ENCODE measurements at regions not wholly inside any gene's neighbourhood (a gene's known extent, or its start where the extent isn't known, plus 50 kb on each side); places are given as distances from the start of the nearest gene placed in this dataset.
A peak's percentile ranks its signal among the peaks of the same experiment; 100 is the strongest.

GRCh38 chr20:39822667-39823066 is 860.5 kb downstream of the DHX35 start:
- DNase-seq = no peak

DNA sequence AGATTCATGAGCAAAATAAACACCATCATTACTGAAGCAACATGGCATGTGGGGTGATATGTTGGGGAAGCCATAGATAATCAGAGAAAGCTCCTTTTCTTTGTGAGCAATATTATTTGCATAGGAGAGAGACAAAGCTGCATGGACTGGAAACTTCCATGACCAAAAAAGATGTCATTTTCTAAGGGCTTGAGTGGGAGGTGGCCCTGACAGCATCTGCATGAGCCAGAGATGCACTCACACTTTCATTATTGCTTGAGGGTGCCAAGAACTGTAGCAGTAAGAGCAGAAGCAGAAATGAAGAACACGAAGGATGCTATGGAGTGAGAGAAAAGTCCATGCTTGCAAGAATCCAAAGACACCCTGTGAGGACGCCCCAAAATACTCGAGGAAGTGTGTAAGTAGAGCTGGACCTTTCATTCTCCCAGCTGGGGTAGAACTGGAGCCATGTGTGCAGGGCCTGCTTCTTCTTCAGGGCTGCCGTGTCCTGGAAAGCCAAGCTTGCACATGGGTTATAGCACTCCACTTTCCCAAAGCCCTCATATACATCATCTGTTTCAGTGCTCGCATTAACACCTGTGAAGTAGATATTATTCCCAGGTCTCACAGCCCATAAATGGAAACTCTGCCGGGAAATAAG is 851.2 kb downstream of the DHX35 start:
- DNase-seq = peak; percentile 18

- DNase-seq = no peak
Observed at GRCh38 chr20:39812116-39812515, 850.0 kb downstream of the DHX35 start.

GRCh38 chr20:39810309-39810708 is 848.2 kb downstream of the DHX35 start:
- peak; percentile 5 for DNase-seq

DNA sequence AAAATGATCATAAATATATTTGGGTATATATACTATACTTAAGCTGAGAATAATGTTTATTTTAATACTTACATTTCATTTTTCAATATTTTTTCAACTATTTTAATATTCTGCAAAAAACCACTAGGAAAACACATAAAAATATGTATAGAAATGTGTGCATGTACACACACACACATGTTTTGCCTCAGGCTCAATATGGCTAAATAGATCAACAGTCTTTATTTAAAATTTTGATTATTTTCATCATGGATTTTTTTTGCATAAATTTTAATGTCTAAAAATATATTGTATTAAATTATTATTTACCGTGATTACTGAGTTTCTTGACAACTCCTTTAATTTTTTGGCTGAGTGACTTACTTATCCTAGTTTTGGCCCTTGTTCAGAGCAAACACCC is 846.5 kb downstream of the DHX35 start:
- no peak for DNase-seq

DNA sequence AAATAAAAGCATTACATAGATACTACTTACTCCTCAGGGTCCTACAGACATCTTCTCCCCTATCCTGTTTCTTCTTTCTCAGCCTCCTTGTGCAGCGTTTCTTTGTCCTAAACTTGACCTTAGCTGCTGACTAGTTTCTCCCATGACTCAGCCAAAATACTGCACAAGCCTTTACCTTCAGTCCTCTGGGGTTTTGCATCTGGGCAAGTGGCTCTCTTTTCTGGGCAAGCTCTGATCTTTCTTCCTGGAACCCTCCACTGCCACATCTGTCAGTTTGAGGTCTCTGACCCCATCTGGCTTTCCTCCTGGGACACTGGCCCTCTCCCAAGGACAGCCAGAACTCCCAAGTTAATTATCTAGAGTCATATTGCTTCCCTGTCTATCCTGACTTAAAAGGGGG is 838.4 kb downstream of the DHX35 start:
- DNase-seq = no peak

DNA sequence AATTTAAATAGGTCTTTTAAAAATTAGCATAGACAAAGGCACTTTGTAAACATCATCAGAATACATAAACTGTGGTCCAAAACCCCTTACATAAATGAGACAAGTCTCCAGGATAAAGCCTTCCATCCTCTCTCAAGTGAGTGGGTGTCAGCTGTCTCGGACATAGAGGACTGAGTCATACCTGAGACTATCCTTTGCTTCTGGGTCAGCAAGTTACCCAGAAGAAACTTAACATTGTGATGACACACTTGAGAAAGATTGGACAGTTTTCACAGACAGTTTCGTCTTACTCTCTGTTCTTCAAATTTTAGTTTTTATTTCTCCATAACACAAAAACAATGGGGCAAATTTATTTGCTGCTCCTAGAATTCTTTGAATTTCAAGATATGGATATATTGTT is 838.0 kb downstream of the DHX35 start:
- no peak for DNase-seq

DNA sequence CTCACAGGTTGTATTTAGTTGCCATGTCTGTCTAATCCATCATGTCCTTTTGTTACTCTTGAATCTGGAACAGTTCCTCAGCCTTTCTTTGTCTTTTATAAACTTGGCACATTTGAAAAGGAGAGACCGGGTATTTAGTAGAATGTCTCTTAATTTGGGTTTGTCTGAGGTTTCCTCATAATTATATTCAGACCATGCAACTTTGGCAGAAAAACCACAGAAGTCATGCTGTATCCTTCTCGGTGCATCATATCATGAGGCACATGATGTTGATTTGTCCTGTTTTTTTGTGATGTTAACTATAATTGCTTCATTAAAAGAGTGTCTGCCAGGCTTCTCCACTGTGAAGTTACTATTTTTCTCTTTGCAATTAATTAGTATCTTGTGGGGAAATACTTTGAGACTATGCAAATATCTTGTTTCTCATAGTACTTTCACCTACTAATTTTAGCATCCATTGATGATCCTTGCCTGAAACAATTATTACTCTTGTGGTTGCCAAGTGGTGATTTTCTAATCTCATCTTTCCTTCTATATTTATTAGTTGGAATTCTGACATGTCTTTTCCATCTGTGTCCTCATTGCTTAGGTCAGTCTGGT is 837.3 kb downstream of the DHX35 start:
- DNase-seq = no peak

- DNase-seq = no peak
Observed at GRCh38 chr20:39795401-39796272, 833.5 kb downstream of the DHX35 start.

- DNase-seq = no peak
Observed at GRCh38 chr20:39792334-39792733, 830.2 kb downstream of the DHX35 start.

GRCh38 chr20:39789411-39789810 is 827.3 kb downstream of the DHX35 start:
- no peak for DNase-seq

DNA sequence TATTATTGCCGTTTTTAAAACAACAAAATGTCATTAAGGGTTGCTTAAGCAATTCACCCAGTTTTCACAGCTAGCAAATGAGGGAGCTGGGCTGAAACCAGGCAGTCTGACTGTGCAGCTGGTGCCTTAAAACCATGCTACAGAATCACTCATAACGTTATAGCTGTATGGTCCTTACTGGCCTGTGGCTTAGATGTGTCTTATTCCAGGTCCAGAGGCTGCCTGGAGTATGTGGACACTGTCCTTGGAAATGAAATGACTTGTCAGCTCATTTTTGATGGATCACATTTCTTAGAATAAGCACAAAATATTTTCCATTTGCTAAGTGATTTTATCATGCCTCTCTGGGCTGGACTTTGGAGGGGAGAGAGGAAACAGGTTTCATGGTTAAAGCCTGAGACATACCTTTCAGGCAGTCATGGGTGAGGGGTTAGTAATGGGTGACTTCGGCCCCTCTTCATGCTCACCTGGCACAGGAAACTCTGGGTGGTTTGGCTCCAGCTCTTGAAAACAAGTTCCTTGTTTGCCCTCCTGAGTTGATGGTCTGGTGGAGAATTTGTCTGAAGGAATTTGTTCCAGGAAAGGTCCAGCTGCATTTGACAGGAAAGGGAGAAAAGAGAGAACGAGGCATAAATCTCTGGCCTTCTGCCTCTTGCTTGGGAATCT is 823.2 kb downstream of the DHX35 start:
- no peak for DNase-seq

- no peak for DNase-seq
Observed at GRCh38 chr20:39784693-39785092, 822.5 kb downstream of the DHX35 start.

GRCh38 chr20:39778847-39779604 is 816.9 kb downstream of the DHX35 start:
- DNase-seq = no peak

DNA sequence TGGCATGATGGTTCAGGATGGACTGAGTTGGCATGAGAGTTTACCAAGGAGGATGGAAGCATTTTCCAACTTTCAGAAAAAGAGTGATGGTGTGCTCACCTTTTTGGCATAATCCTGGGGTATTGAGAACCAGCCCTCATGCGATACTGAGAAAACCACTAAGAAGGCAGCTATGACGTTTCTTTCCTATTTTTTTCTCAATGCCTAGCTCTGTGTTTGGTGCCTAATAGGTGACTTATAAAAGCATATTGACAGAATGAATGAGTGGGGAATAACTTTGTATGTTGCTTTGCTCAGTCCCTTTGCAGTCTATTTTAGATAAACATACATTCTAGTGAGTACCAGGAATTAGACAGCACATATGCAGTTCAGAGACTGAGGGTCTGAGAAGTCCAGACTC is 816.3 kb downstream of the DHX35 start:
- DNase-seq = no peak

GRCh38 chr20:39777610-39778009 is 815.5 kb downstream of the DHX35 start:
- no peak for DNase-seq

DNA sequence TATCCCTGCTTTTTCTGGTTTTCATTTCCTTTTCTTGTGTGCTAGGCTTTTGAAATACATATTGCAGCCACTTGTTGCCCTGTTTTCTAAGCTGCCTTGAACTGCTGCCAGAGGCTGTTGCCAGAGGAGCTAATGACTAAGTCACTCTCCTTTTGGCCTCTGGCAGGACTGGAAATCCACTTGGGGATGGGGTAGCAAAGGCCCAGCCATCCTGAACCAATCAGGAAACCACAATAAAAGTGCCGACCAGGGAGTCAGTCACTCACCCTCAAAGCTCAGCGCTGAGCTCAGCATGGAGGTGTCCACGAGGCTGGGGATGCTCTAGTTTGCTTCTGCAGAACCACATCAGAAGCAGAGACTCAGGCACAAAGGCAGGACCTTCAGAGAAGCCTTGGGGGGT is 813.0 kb downstream of the DHX35 start:
- no peak for DNase-seq

GRCh38 chr20:39773380-39774000 is 811.3 kb downstream of the DHX35 start:
- no peak for DNase-seq

DNA sequence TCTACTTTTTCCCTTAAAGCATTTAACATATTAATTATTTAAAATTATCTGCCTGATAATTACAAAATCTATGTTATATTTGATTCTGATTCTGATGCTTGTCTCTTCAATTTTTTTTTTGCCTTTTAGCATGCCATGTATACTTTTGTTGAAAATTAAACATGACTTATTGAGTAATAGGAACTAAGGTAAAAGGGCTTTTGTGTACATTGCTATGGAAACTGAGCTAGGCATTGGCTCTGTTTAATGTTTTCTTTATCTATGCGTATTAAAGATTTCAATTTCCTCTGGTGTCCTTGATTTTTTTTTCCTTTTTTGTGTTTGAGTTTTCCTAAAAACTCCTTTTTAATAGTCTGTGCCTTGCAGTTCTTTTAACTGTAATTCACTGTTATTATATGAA is 805.2 kb downstream of the DHX35 start:
- DNase-seq = no peak

DNA sequence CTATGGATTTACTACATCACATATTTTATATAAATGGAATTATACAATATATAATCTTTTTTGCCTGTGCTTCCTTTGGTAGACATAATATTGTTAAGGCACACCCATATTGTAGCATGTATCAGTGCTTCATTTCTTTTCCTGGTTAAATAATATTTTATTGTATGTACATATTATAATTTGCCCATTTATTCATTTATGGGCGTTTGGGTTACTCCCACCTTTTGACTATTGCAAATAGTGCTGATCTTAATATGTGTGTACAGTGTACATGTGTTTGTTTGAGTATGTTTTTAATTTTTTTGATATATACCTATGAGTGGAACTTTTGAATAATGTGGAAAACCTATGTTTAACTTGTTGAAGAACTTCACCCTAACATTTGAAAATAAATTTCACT is 804.2 kb downstream of the DHX35 start:
- no peak for DNase-seq

DNA sequence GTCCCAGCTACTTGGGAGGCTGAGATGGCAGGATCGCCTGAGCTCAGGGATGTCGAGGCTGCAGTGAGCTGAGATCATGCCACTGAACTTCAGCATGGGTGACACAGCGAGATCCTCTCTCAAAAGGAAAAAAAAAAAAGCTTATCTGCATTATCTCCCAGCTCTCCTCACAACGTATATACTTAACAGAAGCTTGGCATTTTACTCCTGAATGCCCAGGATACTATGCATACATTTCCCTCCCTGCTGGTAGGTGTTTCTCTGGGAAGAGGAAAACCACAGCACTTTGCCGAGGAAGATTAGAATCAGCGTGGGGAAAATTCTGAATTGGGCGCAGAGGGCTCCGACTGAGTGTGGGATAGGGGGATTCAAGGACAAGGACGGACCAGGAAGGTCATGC is 800.6 kb downstream of the DHX35 start:
- DNase-seq = no peak

DNA sequence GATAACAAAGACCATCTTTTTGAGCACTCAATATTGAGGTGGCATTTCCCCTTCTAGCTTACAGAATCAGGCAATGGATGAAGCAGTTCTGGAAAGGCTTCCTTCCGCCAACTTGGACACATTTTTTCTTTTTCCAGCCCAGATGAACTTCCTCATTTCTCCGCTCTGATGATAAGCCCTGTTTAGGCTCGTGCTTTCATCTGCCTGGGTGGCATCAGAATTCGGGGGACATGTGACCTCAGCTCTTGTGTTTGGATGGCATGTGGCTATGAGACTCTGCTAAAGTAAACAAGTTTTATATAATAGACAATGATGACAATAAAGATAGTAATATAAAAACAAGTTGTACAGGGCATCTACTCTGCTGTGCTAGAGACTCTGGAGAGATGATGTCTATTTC is 796.7 kb downstream of the DHX35 start:
- no peak for DNase-seq

Measured in occipital lobe (tissue), 1 donor.